ENCODE measurements at regions not wholly inside any gene's neighbourhood (a gene's known extent, or its start where the extent isn't known, plus 50 kb on each side); places are given as distances from the start of the nearest gene placed in this dataset.

- no peak for DNase-seq (ENCODE audit: low spot score)
Observed at GRCh38 chr5:52392321-52392720, 395.4 kb upstream of the ITGA1 start.

GRCh38 chr5:52409835-52410234 lies 377.9 kb upstream of the ITGA1 start:
- no peak for DNase-seq (ENCODE audit: low spot score)

DNA sequence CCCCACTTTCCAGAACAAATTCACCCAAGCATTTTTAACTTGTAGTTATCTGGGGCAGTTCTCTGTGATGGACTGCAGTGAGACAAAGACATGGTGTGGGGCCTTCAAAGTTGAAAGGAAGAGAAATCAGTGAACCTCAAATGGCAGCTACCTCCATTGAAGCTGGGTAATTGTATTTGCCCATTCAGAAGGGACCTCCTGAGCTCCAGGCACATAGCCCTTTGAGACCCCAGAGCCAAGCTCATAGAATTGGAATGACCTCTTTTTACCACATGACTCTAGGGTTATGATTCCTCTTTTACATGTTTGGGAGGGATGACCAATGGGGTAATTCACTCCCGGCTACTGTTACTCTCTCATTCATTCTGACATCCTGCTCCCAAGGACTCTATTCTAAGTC lies 368.4 kb upstream of the ITGA1 start:
- no peak for DNase-seq (ENCODE audit: low spot score)

GRCh38 chr5:52427615-52428014 lies 360.1 kb upstream of the ITGA1 start:
- no peak for DNase-seq (ENCODE audit: low spot score)

GRCh38 chr5:52428977-52429489 lies 358.7 kb upstream of the ITGA1 start:
- DNase-seq (ENCODE audit: low spot score): no peak

GRCh38 chr5:52441768-52442167 lies 345.9 kb upstream of the ITGA1 start:
- DNase-seq (ENCODE audit: low spot score): no peak

- DNase-seq (ENCODE audit: low spot score): no peak
Observed at GRCh38 chr5:52443187-52443586, 344.5 kb upstream of the ITGA1 start.

DNA sequence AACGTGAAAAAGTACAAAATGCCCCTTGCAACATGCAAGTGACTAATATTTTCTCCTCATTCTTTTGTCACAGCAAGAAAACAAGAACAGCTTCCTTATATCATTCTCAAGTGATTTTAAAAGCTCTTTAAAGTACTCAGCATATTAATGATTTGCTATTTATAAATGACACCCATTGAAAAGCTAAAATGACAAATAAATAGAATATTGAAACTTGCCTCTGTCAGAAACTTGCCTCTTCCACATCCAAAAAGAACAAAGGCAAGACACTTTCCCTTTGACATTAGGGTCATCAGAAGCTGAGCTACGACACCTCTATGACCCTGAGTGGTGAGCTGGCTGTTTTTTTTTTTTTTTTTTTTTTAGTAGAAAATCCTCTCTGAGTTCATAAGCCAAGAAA lies 339.6 kb upstream of the ITGA1 start:
- DNase-seq (ENCODE audit: low spot score): no peak

- DNase-seq (ENCODE audit: low spot score): peak; percentile 27
Observed at GRCh38 chr5:52449516-52449915, 338.2 kb upstream of the ITGA1 start.

GRCh38 chr5:52452098-52452497 lies 335.6 kb upstream of the ITGA1 start:
- DNase-seq (ENCODE audit: low spot score): no peak

DNA sequence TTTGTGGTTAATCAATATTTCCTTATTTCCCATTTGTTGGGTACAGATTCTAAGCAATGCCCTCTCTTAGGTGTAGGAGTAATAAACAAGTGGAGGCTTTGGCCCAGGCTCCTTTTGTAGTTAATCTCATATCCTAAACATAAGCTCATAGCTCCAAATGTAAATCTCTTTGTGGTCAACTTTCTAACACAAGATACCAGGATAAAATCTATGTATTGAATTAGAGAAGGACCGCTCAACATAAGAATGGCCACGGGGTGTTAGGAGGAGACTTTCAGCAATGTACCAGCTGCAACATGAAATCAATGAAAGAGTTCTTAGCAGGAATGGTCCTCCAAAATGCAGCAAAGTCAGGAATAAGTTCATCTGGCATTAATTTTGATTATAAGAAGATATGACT lies 334.5 kb upstream of the ITGA1 start:
- no peak for DNase-seq (ENCODE audit: low spot score)

DNA sequence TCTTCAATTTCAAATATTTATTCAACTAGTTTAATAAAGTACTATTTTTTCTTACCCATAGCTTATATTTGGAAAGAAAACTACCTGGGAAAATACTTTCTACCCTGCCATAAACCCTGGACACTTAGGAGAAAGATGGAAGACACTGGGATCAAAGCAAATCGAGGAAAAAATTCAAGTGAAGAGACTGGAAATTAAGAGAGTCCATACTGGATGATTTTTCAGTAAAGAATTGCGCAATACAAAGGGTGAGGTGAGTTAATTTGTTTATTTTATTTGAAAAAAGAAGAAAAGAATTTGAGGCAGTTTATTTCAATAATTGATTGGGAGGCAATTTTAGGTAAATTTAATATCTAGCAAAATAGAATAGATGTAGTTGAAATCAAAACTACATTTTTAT lies 331.8 kb upstream of the ITGA1 start:
- no peak for DNase-seq (ENCODE audit: low spot score)

DNA sequence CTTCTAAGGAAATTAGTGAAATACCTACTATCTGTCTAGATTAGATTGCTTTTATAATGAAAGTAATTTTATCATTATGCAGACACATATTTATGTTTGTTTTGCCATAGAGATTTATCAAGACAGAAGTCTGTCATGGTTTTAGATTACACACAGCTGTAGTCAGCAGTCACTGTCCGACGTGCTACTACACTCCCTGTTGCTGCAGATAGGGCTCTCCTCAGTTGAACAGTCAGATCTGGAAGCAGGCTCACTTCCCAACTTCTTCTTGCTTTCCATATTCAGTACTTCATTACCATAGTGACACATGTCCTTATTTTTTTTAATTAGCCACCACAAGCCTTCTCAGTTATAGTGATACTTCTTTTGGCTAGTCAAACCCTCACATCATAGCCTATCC lies 329.9 kb upstream of the ITGA1 start:
- peak; percentile 5 for DNase-seq (ENCODE audit: low spot score)

DNA sequence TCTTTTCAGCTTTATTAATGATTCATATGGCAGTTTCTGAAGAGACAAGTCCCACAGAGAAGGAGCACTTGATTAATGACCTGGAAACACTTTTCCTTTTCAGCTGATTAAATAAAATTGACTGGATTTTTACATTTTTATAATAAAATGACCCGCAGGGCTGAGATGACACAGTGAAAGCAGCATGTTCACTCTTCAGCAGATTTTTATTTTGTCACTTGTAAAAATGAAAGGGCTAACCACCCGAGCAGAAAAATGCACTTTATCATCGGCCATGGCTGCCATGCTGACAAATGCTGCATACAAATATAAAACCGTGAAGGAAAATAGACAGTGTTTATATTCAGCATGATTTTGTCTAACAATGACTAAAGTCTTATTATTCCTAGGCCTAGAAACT lies 321.6 kb upstream of the ITGA1 start:
- DNase-seq (ENCODE audit: low spot score): no peak

GRCh38 chr5:52466749-52467520 lies 320.8 kb upstream of the ITGA1 start:
- DNase-seq (ENCODE audit: low spot score): no peak

DNA sequence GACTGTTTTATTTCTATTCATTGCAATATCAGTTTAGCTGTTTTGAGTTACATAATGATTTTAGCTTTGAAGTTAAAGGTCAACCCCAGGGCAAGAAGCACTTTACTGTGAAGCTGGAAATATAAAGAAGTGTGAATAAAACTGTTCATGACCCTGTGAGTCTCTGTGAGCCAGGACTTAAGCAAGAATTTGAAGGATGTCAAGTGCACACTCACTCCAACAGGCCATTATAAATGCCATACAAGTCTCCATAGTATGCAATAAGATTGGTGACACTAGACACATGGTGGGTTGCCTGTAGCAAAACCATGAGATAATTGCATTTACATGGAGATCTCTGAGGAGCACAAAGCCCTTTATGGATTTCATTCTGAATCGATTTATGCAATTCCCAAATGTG lies 318.7 kb upstream of the ITGA1 start:
- DNase-seq (ENCODE audit: low spot score): peak; percentile 2

DNA sequence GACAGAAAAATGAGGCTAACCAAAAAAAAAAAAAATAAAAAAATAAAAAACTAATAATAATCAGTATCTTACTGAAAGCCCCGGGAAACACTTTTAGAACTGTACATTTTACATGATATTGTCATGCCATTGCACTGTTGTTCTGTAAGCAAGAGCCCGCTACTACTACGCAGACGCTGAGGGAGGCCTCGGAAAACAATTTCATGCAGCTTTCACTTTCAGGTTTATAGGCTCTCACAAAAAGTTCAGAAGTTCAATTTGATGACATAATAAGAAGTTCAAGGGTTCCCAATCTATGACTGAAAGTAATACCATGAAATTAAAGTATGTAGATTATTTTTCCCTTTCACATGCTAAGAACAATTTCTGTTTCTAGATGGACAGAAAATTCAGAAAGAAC lies 318.3 kb upstream of the ITGA1 start:
- no peak for DNase-seq (ENCODE audit: low spot score)

DNA sequence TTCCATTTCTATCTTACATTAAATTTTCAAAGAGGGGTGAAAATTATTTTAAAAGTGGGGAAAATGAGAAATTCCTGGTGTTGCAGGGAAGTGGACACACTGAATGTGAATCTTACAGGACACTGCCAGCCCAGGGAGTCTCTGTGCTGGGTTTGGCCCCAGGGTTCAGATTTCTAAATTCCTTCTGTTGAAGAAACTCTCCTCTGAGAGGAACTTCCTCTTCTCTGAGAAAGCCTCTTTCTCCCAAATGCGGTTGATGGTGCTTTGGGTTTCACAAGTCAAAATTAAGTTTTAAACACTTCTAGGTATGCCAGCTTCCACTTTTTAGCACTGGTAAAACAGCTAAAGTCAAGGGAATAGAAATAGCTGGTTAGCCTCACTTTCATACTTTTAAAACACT lies 317.9 kb upstream of the ITGA1 start:
- DNase-seq (ENCODE audit: low spot score): no peak

GRCh38 chr5:52476346-52476745 lies 311.4 kb upstream of the ITGA1 start:
- no peak for DNase-seq (ENCODE audit: low spot score)

- DNase-seq (ENCODE audit: low spot score): no peak
Observed at GRCh38 chr5:52481201-52481600, 306.5 kb upstream of the ITGA1 start.

- no peak for DNase-seq (ENCODE audit: low spot score)
Observed at GRCh38 chr5:52481851-52482250, 305.9 kb upstream of the ITGA1 start.

- no peak for DNase-seq (ENCODE audit: low spot score)
Observed at GRCh38 chr5:52491071-52491787, 296.5 kb upstream of the ITGA1 start.

GRCh38 chr5:52491818-52492217 lies 295.9 kb upstream of the ITGA1 start:
- no peak for DNase-seq (ENCODE audit: low spot score)

Data from umbilical cord (tissue), 1 donor.